Hepatocyte (in vitro differentiated cells): ENCODE measurements at regions not wholly inside any gene's neighbourhood (a gene's known extent, or its start where the extent isn't known, plus 50 kb on each side); places are given as distances from the start of the nearest gene placed in this dataset.

Source experiments
- EZH2 ChIP-seq: fragments of 200-600 bp; sonication (generic); IDR thresholded peaks from 2 replicates; pipeline ENCODE4 v1.6.1; 2016; ENCODE audit warnings: antibody characterized with exemption, mild to moderate bottlenecking, borderline replicate concordance
- EZH2phosphoT487 ChIP-seq: fragments of 200-600 bp; sonication (generic); IDR thresholded peaks from one replicate; pipeline ENCODE4 v1.6.1; 2018; ENCODE audit warnings: antibody characterized with exemption, mild to moderate bottlenecking, low read depth, moderate library complexity; ENCODE audit not compliant: unreplicated experiment, severe bottlenecking
- TF ChIP-seq, protein P1 (sequence below): fragments of 200-600 bp; sonication (generic); IDR thresholded peaks from 2 replicates; pipeline ENCODE4 v1.5.1; 2016; ENCODE audit warnings: antibody characterized with exemption, mild to moderate bottlenecking; ENCODE audit not compliant: poor library complexity

DNA sequence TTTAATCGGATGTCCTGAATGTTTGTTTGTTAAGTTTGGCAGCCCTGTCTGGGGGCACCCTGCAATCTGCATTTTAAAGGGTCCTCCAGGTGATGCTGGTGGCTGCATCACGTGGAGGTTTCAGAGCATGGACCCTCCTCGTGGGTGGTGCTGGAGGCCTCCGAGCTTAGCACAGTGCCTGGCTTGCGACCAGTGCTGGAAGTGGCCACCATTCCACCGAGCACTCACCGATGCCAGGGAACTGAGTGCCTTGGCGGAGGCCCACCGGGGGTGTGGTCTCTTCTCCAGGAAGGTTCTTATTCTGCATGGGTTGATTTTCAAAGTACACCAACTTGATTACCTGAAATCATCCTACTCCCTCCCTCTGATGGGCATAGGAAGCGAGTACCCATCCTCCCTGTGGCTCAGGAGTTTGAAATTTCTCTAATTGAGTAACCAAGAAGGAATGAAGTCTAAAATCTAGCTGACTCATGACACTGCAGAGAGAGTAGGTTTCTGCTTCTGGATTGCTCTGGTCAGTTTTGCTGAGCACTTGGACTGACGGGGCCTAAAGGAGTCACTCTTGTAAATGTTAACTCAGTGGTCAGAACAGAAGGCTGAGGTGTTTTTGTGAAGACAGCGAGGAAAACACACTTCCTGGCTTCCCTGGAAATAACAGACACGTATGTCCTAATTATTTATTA, 58.1 kb upstream of the SLC66A3 start:
- TF ChIP-seq, protein P1, sequence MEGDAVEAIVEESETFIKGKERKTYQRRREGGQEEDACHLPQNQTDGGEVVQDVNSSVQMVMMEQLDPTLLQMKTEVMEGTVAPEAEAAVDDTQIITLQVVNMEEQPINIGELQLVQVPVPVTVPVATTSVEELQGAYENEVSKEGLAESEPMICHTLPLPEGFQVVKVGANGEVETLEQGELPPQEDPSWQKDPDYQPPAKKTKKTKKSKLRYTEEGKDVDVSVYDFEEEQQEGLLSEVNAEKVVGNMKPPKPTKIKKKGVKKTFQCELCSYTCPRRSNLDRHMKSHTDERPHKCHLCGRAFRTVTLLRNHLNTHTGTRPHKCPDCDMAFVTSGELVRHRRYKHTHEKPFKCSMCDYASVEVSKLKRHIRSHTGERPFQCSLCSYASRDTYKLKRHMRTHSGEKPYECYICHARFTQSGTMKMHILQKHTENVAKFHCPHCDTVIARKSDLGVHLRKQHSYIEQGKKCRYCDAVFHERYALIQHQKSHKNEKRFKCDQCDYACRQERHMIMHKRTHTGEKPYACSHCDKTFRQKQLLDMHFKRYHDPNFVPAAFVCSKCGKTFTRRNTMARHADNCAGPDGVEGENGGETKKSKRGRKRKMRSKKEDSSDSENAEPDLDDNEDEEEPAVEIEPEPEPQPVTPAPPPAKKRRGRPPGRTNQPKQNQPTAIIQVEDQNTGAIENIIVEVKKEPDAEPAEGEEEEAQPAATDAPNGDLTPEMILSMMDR, result no peak
- TF ChIP-seq EZH2 (no peak), EZH2phosphoT487 (no peak)
